IMR-90 (cell line): ENCODE measurements at regions not wholly inside any gene's neighbourhood (a gene's known extent, or its start where the extent isn't known, plus 50 kb on each side); places are given as distances from the start of the nearest gene placed in this dataset.

ENCODE experiments used
- ATAC-seq: fragments of 200-7000 bp; cut with Tn5 transposase; 2 replicates; pipeline ENCODE4 v1.9.1; 2020; ENCODE audit warnings: low read depth, mild to moderate bottlenecking, moderate library complexity
- BruUV-seq: library from RNA; stranded (reverse); fragments of 400-500 nt; replicated peaks from 2 replicates; lab custom pipeline; 2021; lab: Mats Ljungman, UMichigan
- CTCF ChIA-PET: fragments of 300-600 bp; formaldehyde crosslinking; extraction: SDS; loops from one replicate; lab custom pipeline; 2021; ENCODE audit warnings: antibody characterized with exemption; lab: Yijun Ruan, JAX
- POLR2A ChIA-PET: fragments of 300-600 bp; sonication (Branson Sonifier 250); formaldehyde crosslinking; loops from one replicate; lab custom pipeline; 2022; ENCODE audit warnings: antibody characterized with exemption; ENCODE audit not compliant: unreplicated experiment; lab: Charles Lee
- DNase-seq: peaks from one replicate; pipeline ENCODE4 v3.0.0; 2013
- H2AFZ ChIP-seq: replicated peaks from 2 replicates; pipeline ENCODE3; 2013; ENCODE audit warnings: low read length, mild to moderate bottlenecking; ENCODE audit not compliant: poor library complexity
- H2AK5ac ChIP-seq: 2 replicates; pipeline ENCODE4 v1.6.1; 2013; ENCODE audit warnings: low read depth, low read length, inconsistent platforms
- H2AK9ac ChIP-seq: replicated peaks from 2 replicates; pipeline ENCODE3; 2013; ENCODE audit warnings: mild to moderate bottlenecking, low read depth, low read length, moderate library complexity; ENCODE audit not compliant: poor library complexity
- H2BK120ac ChIP-seq: 2 replicates; pipeline ENCODE4 v1.6.1; 2013; ENCODE audit warnings: low read depth, low read length, inconsistent platforms
- H2BK15ac ChIP-seq: 3 replicates; pipeline ENCODE4 v1.6.1; 2013; ENCODE audit warnings: low read depth, low read length, inconsistent platforms
- H2BK20ac ChIP-seq: 2 replicates; pipeline ENCODE4 v1.6.1; 2013; ENCODE audit warnings: low read depth, mild to moderate bottlenecking, inconsistent platforms, low read length, moderate library complexity
- H2BK5ac ChIP-seq: 2 replicates; pipeline ENCODE4 v1.6.1; 2013; ENCODE audit warnings: mild to moderate bottlenecking, low read depth, low read length, inconsistent platforms; ENCODE audit not compliant: poor library complexity, severe bottlenecking
- H3K14ac ChIP-seq: replicated peaks from 2 replicates; pipeline ENCODE4 v1.6.1; 2013; ENCODE audit warnings: low read depth, low read length, inconsistent platforms
- H3K18ac ChIP-seq: 2 replicates; pipeline ENCODE4 v1.6.1; 2013; ENCODE audit warnings: low read depth, low read length, control low read depth
- H3K23ac ChIP-seq: 2 replicates; pipeline ENCODE4 v1.6.1; 2013; ENCODE audit warnings: low read depth, low read length, inconsistent platforms
- H3K27ac ChIP-seq: 2 replicates; pipeline ENCODE4 v1.5.1; 2013; ENCODE audit warnings: mild to moderate bottlenecking, control low read depth, low read length; ENCODE audit not compliant: insufficient read depth
- H3K27me3 ChIP-seq: 2 replicates; pipeline ENCODE4 v1.6.1; 2013; ENCODE audit warnings: low read length; ENCODE audit not compliant: control insufficient read depth, insufficient read depth
- H3K36me3 ChIP-seq: 2 replicates; pipeline ENCODE4 v1.6.1; 2013; ENCODE audit warnings: low read length, mixed read lengths; ENCODE audit not compliant: control insufficient read depth, insufficient read depth
- H3K4ac ChIP-seq: 2 replicates; pipeline ENCODE4 v1.6.1; 2013; ENCODE audit warnings: low read depth, low read length, inconsistent platforms
- H3K4me1 ChIP-seq: 2 replicates; pipeline ENCODE4 v1.6.1; 2013; ENCODE audit warnings: low read length, mixed read lengths; ENCODE audit not compliant: control insufficient read depth, insufficient read depth
- H3K4me2 ChIP-seq: 2 replicates; pipeline ENCODE4 v1.6.1; 2013; ENCODE audit warnings: low read depth, mild to moderate bottlenecking, control low read depth, low read length, moderate library complexity
- H3K4me3 ChIP-seq: 2 replicates; pipeline ENCODE4 v1.5.1; 2013; ENCODE audit warnings: low read depth, mild to moderate bottlenecking, control low read depth, low read length, moderate library complexity; ENCODE audit not compliant: insufficient read depth
- H3K56ac ChIP-seq: 2 replicates; pipeline ENCODE4 v1.6.1; 2013; ENCODE audit warnings: low read length, inconsistent platforms; ENCODE audit not compliant: insufficient read depth; ENCODE audit errors: extremely low read depth
- H3K79me1 ChIP-seq, 2 experiments: 2 replicates each; pipeline ENCODE4 v1.6.1; 2013; ENCODE audit warnings: low read length in 2 of 2, inconsistent platforms in 1 of 2, low read depth in 1 of 2
- H3K9ac ChIP-seq: 2 replicates; pipeline ENCODE4 v1.6.1; 2013; ENCODE audit warnings: low read depth, low read length, control low read depth
- H3K9me1 ChIP-seq: 2 replicates; pipeline ENCODE4 v1.6.1; 2013; ENCODE audit warnings: low read length, inconsistent platforms; ENCODE audit not compliant: insufficient read depth
- H3K9me3 ChIP-seq: 2 replicates; pipeline ENCODE4 v1.6.1; 2013; ENCODE audit warnings: low read length; ENCODE audit not compliant: control insufficient read depth, insufficient read depth
- H4K20me1 ChIP-seq: 2 replicates; pipeline ENCODE4 v1.6.1; 2013; ENCODE audit warnings: low read length, inconsistent platforms; ENCODE audit not compliant: insufficient read depth
- H4K5ac ChIP-seq: 2 replicates; pipeline ENCODE4 v1.6.1; 2013; ENCODE audit warnings: mild to moderate bottlenecking, low read depth, low read length, control low read depth
- H4K8ac ChIP-seq, 2 experiments: 2 replicates each; pipeline ENCODE4 v1.6.1; 2013; ENCODE audit warnings: low read depth in 2 of 2, low read length in 2 of 2, control low read depth in 1 of 2, inconsistent platforms in 1 of 2
- H4K91ac ChIP-seq: 2 replicates; pipeline ENCODE4 v1.6.1; 2013; ENCODE audit warnings: low read depth, low read length, inconsistent platforms; ENCODE audit not compliant: insufficient read depth
- BHLHE40 ChIP-seq: fragments of 150-350 bp; IDR thresholded peaks from 2 replicates; pipeline ENCODE4 v1.6.1; 2016; ENCODE audit warnings: mild to moderate bottlenecking, low read depth, low read length
- CEBPB ChIP-seq: IDR thresholded peaks from 2 replicates; pipeline ENCODE4 v1.6.1; 2012; ENCODE audit warnings: low read depth, low read length, improper control_type of control experiment
- CHD1 ChIP-seq: IDR thresholded peaks from 2 replicates; pipeline ENCODE4 v1.6.1; 2012; ENCODE audit warnings: low read depth, low read length, improper control_type of control experiment
- CTCF ChIP-seq: conservative IDR thresholded peaks from 2 replicates; pipeline ENCODE4 v1.5.1; 2012; ENCODE audit warnings: mild to moderate bottlenecking, low read depth, low read length, improper control_type of control experiment
- ELK1 ChIP-seq: fragments of 150-350 bp; IDR thresholded peaks from 2 replicates; pipeline ENCODE4 v1.6.1; 2016; ENCODE audit warnings: low read depth, mild to moderate bottlenecking, low read length, moderate library complexity, borderline replicate concordance
- FOS ChIP-seq: fragments of 150-350 bp; IDR thresholded peaks from 2 replicates; pipeline ENCODE4 v1.6.1; 2016; ENCODE audit warnings: low read depth, low read length
- MAFK ChIP-seq: IDR thresholded peaks from 2 replicates; pipeline ENCODE4 v1.6.1; 2012; ENCODE audit warnings: low read depth, low read length, improper control_type of control experiment
- MAZ ChIP-seq: IDR thresholded peaks from 2 replicates; pipeline ENCODE4 v1.6.1; 2012; ENCODE audit warnings: low read depth, mild to moderate bottlenecking, low read length, improper control_type of control experiment, moderate library complexity, borderline replicate concordance
- MXI1 ChIP-seq: IDR thresholded peaks from 2 replicates; pipeline ENCODE4 v1.6.1; 2012; ENCODE audit warnings: low read depth, mild to moderate bottlenecking, low read length, moderate library complexity, borderline replicate concordance
- NFE2L2 ChIP-seq: fragments of 150-350 bp; IDR thresholded peaks from 2 replicates; pipeline ENCODE4 v1.6.1; 2016; ENCODE audit warnings: low read depth, mild to moderate bottlenecking, low read length
- POLR2A ChIP-seq: IDR thresholded peaks from 2 replicates; pipeline ENCODE4 v1.6.1; 2012; ENCODE audit warnings: mild to moderate bottlenecking, low read depth, low read length
- RAD21 ChIP-seq: IDR thresholded peaks from 2 replicates; pipeline ENCODE4 v1.6.1; 2012; ENCODE audit warnings: low read length, improper control_type of control experiment
- RCOR1 ChIP-seq: IDR thresholded peaks from 2 replicates; pipeline ENCODE4 v1.6.1; 2012; ENCODE audit warnings: mild to moderate bottlenecking, low read length, improper control_type of control experiment; ENCODE audit not compliant: insufficient replicate concordance
- RFX5 ChIP-seq: IDR thresholded peaks from 2 replicates; pipeline ENCODE4 v1.8.0; 2012; ENCODE audit warnings: low read depth, mild to moderate bottlenecking, low read length, moderate library complexity
- SMC3 ChIP-seq: fragments of 150-350 bp; IDR thresholded peaks from 2 replicates; pipeline ENCODE4 v1.6.1; 2016; ENCODE audit warnings: low read depth, mild to moderate bottlenecking, antibody characterized with exemption, low read length, moderate library complexity
- USF2 ChIP-seq: fragments of 150-350 bp; IDR thresholded peaks from 2 replicates; pipeline ENCODE4 v1.6.1; 2017; ENCODE audit warnings: mild to moderate bottlenecking, antibody characterized with exemption, low read length, low read depth
- WGBS, 2 experiments: methylation state at CpG; one replicate each; pipeline versions ENCODE4 v1.1.5 to v1.1.7; 2013; ENCODE audit warnings: missing lambda C conversion rate in 2 of 2; ENCODE audit not compliant: insufficient read length in 1 of 2; ENCODE audit errors: extremely low coverage in 2 of 2; 5-methylcytosine and 5-hydroxymethylcytosine counted together
- dilution Hi-C: fragments of 300-500 bp; cut with HindIII; formaldehyde crosslinking; loops from one replicate; pipeline ENCODE4 v1.14.3; 2018; ENCODE audit warnings: low sequenced_read_pairs; ENCODE audit not compliant: unreplicated experiment
- in situ Hi-C: fragments of 300-500 bp; cut with MboI; formaldehyde crosslinking; loops from 3 replicates; pipeline ENCODE4 v1.14.3; 2019; ENCODE audit warnings: low sequenced_read_pairs, inconsistent platforms, mixed read lengths
- intact Hi-C: fragments of 100-400 bp; cut with micrococcal nuclease; formaldehyde crosslinking; loops from 2 replicates; pipeline ENCODE4 v1.10.0; 2022

GRCh38 chr11:87459351-87459750, 421.6 kb downstream of the TMEM135 start:
- Histone ChIP-seq H4K91ac (no peak overlapping the region), H3K4me1 (no peaks in the 10 kb centered on the region), H4K8ac (no peak overlapping the region), H3K9me1 (no peaks in the 10 kb centered on the region), H3K56ac (no peak overlapping the region), H3K27ac (no peak overlapping the region), H3K4me3 (no peak overlapping the region), H2BK20ac (no peak overlapping the region), H4K20me1 (no peaks in the 10 kb centered on the region), H2BK120ac (peak overlapping the region; percentile 48; the same call in 1 of the 2 replicates), H3K4me2 (no peak overlapping the region), H2BK15ac (no peak overlapping the region), H2BK5ac (no peak overlapping the region), H3K79me1 (no peaks in the 10 kb centered on the region), H3K18ac (no peak overlapping the region), H4K5ac (no peak overlapping the region), H3K27me3 (no peaks in the 10 kb centered on the region), H2AK9ac (peak overlapping the region; percentile 42), H2AK5ac (no peak overlapping the region), H3K14ac (no peak overlapping the region), H3K23ac (no peak overlapping the region), H3K4ac (no peak overlapping the region), H3K36me3 (no peaks in the 10 kb centered on the region), H3K9me3 (no peaks in the 10 kb centered on the region), H3K9ac (no peak overlapping the region), H2AFZ (no peak overlapping the region)
- ChIA-PET CTCF (no interaction called here), POLR2A (no interaction called here)
- TF ChIP-seq NFE2L2 (no peak), RAD21 (no peak), CHD1 (no peak), POLR2A (no peak), MAZ (no peak), CEBPB (no peak), RCOR1 (no peak), RFX5 (no peak), CTCF (no peak), SMC3 (no peak), FOS (no peak), BHLHE40 (no peak), MXI1 (no peak), ELK1 (no peak), MAFK (no peak), USF2 (no peak)
- no peak for ATAC-seq
- DNase-seq: no peak
- 88% methylated on average over 1 of the region's 3 CpGs; no CpG with 5 or more reads in 1 of the 2 experiments for WGBS, 2 experiments
- in situ Hi-C loops (no loop called here), intact Hi-C loops (no loop called here), dilution Hi-C loops (no loop called here)
- BruUV-seq: no TSS peak
